Cardiac fibroblast (primary cell): ENCODE measurements at regions not wholly inside any gene's neighbourhood (a gene's known extent, or its start where the extent isn't known, plus 50 kb on each side); places are given as distances from the start of the nearest gene placed in this dataset.
"Not testable (repeated sequence)": the region's sequence is repeated elsewhere in the genome, so short reads cannot be mapped to it uniquely, and the experiment has no call there.

Source experiments
- DNase-seq, 2 donors: peaks; one replicate each; pipeline versions ENCODE4 v3.0.0 to v3.0.0-alpha.2; 2010; ENCODE audit warnings: low read depth in 2 of 2
- H3K4me3 ChIP-seq, 2 donors: replicated peaks in 1 of 2; 1 replicate in 1 of 2; 2 replicates in 1 of 2; pipeline ENCODE4 v1.5.1; 2011; ENCODE audit warnings: low read depth in 2 of 2, low read length in 2 of 2, mild to moderate bottlenecking in 2 of 2, moderate library complexity in 1 of 2
- TF ChIP-seq, protein P1 (sequence below): IDR thresholded peaks from one replicate; pipeline ENCODE4 v1.5.1; 2011; ENCODE audit warnings: low read depth, mild to moderate bottlenecking, low read length, inconsistent platforms

DNA sequence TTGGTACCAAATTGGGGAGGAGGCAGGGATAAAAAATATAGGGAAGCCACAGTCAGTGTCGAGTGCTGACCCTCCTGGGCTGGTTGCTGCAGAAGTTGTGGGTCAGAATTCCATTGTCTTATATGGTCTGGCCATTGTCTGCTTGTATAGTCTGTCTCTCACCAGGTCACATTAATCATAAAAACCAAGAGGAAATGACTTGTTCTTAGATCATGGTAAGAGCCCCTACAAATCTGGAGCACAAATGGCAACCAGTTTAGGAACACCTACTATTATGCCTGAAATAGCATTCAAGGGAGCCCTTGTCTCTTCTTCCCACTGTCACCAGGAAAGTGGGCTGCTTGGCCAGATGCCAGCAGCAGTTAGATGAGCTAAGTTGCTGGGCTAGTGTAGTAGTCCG, 119.7 kb upstream of the RMP24 start:
- H3K4me3 ChIP-seq, result no peak overlapping the region
- TF ChIP-seq, protein P1, sequence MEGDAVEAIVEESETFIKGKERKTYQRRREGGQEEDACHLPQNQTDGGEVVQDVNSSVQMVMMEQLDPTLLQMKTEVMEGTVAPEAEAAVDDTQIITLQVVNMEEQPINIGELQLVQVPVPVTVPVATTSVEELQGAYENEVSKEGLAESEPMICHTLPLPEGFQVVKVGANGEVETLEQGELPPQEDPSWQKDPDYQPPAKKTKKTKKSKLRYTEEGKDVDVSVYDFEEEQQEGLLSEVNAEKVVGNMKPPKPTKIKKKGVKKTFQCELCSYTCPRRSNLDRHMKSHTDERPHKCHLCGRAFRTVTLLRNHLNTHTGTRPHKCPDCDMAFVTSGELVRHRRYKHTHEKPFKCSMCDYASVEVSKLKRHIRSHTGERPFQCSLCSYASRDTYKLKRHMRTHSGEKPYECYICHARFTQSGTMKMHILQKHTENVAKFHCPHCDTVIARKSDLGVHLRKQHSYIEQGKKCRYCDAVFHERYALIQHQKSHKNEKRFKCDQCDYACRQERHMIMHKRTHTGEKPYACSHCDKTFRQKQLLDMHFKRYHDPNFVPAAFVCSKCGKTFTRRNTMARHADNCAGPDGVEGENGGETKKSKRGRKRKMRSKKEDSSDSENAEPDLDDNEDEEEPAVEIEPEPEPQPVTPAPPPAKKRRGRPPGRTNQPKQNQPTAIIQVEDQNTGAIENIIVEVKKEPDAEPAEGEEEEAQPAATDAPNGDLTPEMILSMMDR, result no peak
- DNase-seq, result peak in 1 of 2 donors; percentile 70

DNA sequence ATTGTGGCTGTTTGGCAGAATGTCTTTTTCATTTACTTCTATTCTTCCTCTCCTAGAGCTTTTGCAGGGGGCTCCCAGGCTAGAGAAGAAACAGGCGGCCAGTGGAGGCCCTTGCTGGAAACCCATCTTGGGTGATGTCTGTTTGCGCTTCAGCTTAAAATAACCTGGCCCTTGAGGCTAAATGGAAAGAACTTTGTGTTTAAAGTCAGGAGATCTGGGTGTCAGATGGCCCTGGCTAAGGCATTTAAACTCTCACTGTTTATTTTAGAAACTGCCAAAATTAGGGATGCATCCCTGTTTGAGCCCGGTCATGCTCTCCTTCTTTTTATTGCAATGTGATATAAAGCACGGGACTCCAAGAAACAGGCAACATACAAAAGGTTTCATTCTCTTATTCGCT, 118.4 kb upstream of the RMP24 start:
- DNase-seq, result no peak
- TF ChIP-seq, protein P1, result no peak
- H3K4me3 ChIP-seq, result no peak overlapping the region

DNA sequence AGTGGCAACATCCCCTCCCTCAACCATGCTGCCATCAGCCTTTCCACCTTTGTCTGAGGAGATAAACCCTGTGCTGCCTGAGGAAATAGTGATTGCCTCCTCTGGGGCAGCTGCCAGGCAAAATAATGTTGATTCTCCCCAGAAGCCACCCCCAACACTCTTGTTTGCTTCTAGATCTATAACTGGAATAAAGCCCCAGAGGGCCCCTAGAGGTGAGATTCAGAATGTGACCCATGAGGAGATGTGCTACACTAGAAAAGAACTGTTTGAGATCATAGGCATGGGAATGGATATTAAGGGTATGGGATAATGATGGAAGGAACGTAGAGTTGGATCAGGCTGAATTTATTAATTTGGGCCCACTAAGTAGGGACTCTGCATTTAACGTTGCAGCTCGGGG, 116.3 kb upstream of the RMP24 start:
- DNase-seq, result no peak
- no peak overlapping the region for H3K4me3 ChIP-seq
- TF ChIP-seq, protein P1, result no peak

DNA sequence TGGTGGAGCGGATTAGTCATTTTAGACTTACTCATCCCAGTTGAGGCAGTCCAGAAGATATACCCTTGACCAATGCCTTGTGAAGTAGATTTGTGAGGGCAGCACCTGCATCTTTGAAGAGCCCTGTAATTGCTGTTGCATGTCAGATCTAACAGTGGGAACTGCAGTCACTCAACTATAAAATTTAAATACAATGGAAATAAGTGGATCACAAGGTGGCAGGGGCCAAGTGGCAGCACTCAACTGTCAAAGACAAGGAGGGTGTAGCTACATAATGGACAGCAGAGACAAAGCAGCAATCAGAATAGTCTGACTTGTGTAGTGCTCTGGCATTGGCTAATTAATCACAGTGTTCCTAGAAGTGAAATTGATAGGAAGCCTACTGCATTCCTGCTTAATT, 115.8 kb upstream of the RMP24 start:
- DNase-seq, result not testable (repeated sequence)

DNA sequence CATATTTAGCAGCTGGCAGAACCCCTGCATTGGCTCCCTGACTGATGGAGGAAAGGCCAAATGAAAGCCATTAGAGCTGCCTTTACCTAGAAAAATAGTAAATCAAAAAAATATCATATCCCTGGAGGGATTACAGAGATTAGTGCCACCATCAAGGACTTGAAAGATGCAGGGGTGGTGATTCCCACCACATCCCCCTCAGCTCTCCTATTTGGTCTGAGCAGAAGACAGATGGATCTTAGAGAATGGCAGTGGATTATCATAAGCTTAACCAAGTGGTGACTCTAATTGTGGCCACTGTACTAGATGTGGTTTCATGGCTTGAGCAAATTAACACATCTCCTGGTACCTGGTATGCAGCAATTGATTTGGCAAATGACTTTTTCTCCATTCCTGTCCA, 114.9 kb upstream of the RMP24 start:
- not testable (repeated sequence) for H3K4me3 ChIP-seq, DNase-seq

More for the DNA sequence above, 115.8 kb upstream of the RMP24 start:
- H3K4me3 ChIP-seq, result not testable (repeated sequence)

DNA sequence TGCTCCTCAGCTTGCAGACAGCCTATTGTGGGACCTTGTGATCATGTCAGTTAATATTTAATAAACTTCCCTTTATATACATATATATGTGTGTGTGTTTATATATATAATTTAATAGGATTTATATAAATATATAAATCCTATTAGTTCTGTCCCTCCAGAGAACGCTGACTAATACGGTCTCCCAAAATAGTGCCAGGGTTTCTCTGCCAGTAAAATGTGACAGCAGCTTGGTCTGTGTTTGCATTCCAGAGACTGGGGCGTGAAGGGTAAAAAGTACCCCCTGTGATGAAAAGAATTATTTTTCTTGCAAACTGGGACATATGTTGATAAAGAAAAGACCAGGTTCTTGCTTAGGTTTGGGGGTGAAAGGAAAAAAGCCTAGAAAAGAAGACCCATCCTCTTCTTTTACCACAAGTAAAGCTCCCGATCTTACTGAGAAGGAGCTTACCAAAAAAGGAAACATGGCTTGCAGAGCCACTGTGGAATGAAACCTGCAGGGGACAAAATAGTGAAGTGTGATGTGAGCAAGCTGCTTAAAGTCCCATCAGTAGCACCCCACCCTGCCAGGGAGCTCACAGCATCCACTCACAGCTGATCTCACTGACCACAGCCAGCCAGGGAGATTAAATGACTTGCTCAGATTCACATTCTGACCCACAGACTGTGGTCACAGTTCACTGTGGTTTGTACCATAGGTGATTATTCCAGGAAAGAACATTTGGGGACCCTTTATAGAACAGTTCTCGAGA, 110.9 kb upstream of the RMP24 start:
- DNase-seq, result peak; percentile 7 to 31
- H3K4me3 ChIP-seq, result no peak overlapping the region
- TF ChIP-seq, protein P1, result no peak

DNA sequence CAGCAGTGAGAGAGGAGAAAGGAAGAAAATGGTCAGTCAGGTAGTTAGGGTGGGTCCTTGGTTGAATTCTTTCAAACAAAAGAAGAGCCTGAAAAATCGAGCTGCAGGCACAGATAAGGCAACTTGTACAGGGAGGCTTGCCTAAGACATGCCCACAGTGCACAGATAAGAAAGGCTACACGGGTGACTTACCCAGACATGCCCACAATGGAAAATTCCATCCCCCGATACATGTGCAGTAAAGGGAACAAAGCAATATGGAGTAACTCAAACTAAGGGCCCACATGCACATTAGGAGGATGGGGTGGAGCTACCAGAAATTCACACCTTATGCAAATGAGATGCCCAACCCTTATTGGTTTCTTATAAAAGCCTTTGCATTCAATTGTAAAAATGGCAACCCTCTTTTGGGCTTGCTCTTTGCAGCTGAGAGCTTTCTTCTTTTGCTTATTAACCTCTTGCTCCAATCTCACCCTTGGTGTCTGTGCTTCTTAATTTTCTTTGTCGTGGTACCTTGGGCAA, 110.3 kb upstream of the RMP24 start:
- H3K4me3 ChIP-seq, result no peak overlapping the region
- peak in 1 of 2 donors; percentile 3 for DNase-seq
- TF ChIP-seq, protein P1, result no peak

DNA sequence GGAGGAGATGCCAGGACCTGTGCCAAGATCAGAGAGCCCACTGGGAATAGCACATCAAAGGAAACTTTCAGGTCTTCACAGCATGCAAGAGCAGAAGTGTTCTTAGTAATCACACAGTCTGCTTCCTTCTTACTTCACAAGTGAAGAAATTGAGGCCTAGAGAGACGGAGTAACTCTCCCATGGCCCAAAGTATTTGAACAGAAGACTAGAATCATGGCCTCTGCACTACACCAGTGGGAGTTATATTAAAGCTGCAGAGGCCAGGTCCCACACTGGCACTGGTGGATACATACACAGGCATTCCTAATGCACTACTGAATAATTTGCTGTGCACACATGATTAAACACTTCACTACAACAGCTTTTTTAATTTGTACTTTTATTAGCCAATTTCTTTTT, 107.6 kb upstream of the RMP24 start:
- H3K4me3 ChIP-seq, result no peak overlapping the region
- TF ChIP-seq, protein P1, result no peak
- no peak for DNase-seq
